SK-N-SH (cell line): ENCODE measurements at regions not wholly inside any gene's neighbourhood (a gene's known extent, or its start where the extent isn't known, plus 50 kb on each side); places are given as distances from the start of the nearest gene placed in this dataset.

Source experiments
- CHD2 ChIP-seq: fragments of 150-350 bp; IDR thresholded peaks from 2 replicates; pipeline ENCODE4 v1.6.1; 2018; ENCODE audit warnings: low read length; ENCODE audit not compliant: partially characterized antibody
- CTCF ChIP-seq: fragments of 200-600 bp; sonication (generic); IDR thresholded peaks from 2 replicates; pipeline ENCODE4 v1.6.1; 2017; ENCODE audit warnings: antibody characterized with exemption, mild to moderate bottlenecking, moderate library complexity
- GATA2 ChIP-seq: sonication (generic); formaldehyde crosslinking; IDR thresholded peaks from 2 replicates; pipeline ENCODE4 v1.5.0; 2020; ENCODE audit warnings: mild to moderate bottlenecking, missing genetic modification reagents
- MEF2A ChIP-seq: IDR thresholded peaks from 2 replicates; pipeline ENCODE4 v1.4.0; 2012; ENCODE audit warnings: low read depth, borderline replicate concordance
- NFIC ChIP-seq: IDR thresholded peaks from 2 replicates; pipeline ENCODE4 v1.4.0; 2012; ENCODE audit warnings: borderline replicate concordance
- NRF1 ChIP-seq: IDR thresholded peaks from 2 replicates; pipeline ENCODE4 v1.6.1; 2012; ENCODE audit warnings: low read depth, mild to moderate bottlenecking, low read length
- POLR2AphosphoS5 ChIP-seq: IDR thresholded peaks from 2 replicates; pipeline ENCODE4 v1.6.1; 2012; ENCODE audit warnings: low read depth, low read length
- RCOR1 ChIP-seq: fragments of 150-350 bp; IDR thresholded peaks from 2 replicates; pipeline ENCODE4 v1.6.1; 2017; ENCODE audit warnings: antibody characterized with exemption, low read length
- SIN3A ChIP-seq: IDR thresholded peaks from 2 replicates; pipeline ENCODE4 v1.6.1; 2012; ENCODE audit warnings: low read depth, mild to moderate bottlenecking, low read length, moderate library complexity, borderline replicate concordance
- SMC3 ChIP-seq: IDR thresholded peaks from 2 replicates; pipeline ENCODE4 v1.6.1; 2012; ENCODE audit warnings: low read depth, low read length, improper control_type of control experiment
- USF2 ChIP-seq: fragments of 150-350 bp; IDR thresholded peaks from 2 replicates; pipeline ENCODE4 v1.6.1; 2017; ENCODE audit warnings: antibody characterized with exemption, low read length, low read depth, borderline replicate concordance
- YY1 ChIP-seq: IDR thresholded peaks from 2 replicates; pipeline ENCODE4 v1.4.0; 2012; ENCODE audit warnings: low read depth, mild to moderate bottlenecking
- TF ChIP-seq, protein P1 (sequence below): IDR thresholded peaks from 2 replicates; pipeline ENCODE4 v1.4.0; 2012; ENCODE audit warnings: low read depth, borderline replicate concordance

GRCh38 chr10:123454987-123455386 lies 211.2 kb upstream of the GPR26 start:
- TF ChIP-seq CTCF, result no peak
- no peak for TF ChIP-seq NRF1
- TF ChIP-seq POLR2AphosphoS5, result no peak
- no peak for TF ChIP-seq USF2
- no peak for TF ChIP-seq SIN3A
- TF ChIP-seq CHD2, result no peak
- TF ChIP-seq MEF2A, result no peak
- TF ChIP-seq GATA2, result no peak
- no peak for TF ChIP-seq YY1
- TF ChIP-seq NFIC, result no peak
- TF ChIP-seq, protein P1, sequence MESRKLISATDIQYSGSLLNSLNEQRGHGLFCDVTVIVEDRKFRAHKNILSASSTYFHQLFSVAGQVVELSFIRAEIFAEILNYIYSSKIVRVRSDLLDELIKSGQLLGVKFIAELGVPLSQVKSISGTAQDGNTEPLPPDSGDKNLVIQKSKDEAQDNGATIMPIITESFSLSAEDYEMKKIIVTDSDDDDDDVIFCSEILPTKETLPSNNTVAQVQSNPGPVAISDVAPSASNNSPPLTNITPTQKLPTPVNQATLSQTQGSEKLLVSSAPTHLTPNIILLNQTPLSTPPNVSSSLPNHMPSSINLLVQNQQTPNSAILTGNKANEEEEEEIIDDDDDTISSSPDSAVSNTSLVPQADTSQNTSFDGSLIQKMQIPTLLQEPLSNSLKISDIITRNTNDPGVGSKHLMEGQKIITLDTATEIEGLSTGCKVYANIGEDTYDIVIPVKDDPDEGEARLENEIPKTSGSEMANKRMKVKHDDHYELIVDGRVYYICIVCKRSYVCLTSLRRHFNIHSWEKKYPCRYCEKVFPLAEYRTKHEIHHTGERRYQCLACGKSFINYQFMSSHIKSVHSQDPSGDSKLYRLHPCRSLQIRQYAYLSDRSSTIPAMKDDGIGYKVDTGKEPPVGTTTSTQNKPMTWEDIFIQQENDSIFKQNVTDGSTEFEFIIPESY, result no peak
- no peak for TF ChIP-seq SMC3
- no peak for TF ChIP-seq RCOR1
